ENCODE measurements at regions not wholly inside any gene's neighbourhood (a gene's known extent, or its start where the extent isn't known, plus 50 kb on each side); places are given as distances from the start of the nearest gene placed in this dataset.
"Not testable (repeated sequence)": the region's sequence is repeated elsewhere in the genome, so short reads cannot be mapped to it uniquely, and the experiment has no call there.

GRCh38 chr1:245061808-245062207, 93.0 kb upstream of the KIF26B start:
- TF ChIP-seq TAF1, POLR2A, POLR2AphosphoS5, SPI1 (IDR thresholded peaks at IDR 0.05; ENCODE audit: low read depth, low read length): not testable (repeated sequence)
